ENCODE measurements at regions not wholly inside any gene's neighbourhood (a gene's known extent, or its start where the extent isn't known, plus 50 kb on each side); places are given as distances from the start of the nearest gene placed in this dataset.
"Not testable (repeated sequence)": the region's sequence is repeated elsewhere in the genome, so short reads cannot be mapped to it uniquely, and the experiment has no call there.

DNA sequence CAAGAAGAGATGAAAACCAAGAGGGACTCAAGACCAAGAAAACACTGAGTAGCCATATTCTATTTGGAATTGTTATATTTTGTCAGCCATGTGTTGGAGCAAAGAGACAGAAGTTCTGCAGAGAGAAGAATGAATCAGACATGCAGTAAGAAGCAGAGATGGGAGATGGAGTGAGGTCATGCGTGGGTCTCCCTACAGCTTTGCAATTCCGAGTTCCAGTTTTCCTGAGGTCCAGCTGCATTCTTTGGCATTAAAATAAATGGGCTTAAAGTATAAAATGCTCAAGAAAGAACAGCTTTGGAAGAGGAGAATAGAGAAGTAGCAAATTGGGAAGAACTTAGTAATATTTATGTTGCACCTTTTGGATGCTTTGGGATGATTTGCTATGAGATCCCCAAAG is 361.6 kb downstream of the NPR3 start:
- no peak for DNase-seq

DNA sequence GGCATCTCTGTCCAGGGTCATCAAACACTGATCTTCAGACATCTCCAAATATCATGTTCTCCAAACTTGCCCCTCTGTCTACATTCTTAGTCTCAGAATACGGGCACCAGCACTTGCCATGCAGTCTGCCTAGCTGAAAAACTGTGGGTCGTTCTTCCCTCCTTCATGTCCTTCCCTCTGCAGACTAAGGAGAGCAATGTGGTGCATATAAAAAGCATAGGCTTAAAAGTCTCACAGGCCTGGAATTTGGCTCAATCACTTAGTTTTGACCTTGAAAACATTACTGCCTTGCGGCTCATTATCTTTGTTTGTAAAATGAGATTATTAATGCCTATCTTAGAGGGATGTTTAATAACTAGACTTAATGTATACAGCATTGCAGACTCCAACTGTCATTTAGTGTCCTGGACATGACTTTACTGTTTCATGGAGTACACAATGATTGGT is 362.8 kb downstream of the NPR3 start:
- no peak for DNase-seq

DNA sequence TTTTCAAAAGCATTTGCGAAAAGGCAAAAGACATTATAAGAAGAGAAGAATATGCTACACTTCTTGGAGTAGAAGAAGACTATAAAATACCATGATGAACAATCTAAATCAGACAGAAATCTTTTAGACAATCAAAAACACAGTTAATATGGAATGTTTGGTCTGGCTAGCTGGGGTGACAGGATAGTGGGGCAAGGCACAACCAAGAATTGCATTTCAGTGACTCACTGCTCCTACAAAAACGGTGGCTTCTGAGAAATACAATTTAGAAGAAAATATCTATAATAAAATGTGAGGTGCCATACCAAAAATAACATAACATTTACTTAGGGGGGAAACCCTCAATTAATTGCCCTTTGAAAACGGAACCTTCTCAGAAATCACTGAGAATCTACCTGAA is 363.4 kb downstream of the NPR3 start:
- DNase-seq = no peak

DNA sequence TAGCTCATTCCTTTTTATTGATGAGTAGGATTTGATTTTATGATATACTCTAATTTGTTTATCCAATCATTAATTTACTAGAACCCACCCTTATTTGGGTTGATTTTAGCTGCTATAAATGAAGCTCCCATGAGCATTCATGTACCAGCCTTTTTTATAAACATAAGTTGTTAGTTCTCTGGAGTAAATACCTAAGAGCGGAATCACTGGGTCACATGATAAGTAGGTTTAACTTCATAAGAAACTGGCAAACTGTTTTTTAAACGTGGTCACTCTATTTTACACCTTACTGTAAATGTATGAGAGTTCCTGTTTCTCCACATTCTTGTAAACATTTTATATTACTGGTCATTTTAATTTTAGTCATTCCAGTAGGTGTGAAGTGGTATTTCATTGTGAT is 364.6 kb downstream of the NPR3 start:
- DNase-seq = no peak

DNA sequence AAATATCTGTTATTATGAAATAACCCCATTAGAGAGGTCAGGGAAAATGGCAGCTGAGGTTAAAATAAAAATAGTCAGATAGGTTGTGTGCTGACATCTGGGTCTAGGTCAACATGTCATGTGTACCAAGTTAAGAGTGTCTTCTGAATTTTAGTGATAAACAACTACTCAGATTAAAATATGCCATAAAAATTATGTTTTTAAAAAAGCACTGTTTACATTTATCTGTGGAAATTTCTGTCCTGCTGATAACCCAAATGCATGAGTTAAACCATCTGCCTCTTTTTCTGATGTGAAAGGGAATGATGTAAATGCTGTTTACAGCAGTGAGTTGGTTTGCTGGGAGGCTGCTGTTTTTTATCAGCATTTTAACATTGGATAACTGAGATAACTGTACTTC is 361.2 kb upstream of the TARS1 start:
- DNase-seq = no peak

DNA sequence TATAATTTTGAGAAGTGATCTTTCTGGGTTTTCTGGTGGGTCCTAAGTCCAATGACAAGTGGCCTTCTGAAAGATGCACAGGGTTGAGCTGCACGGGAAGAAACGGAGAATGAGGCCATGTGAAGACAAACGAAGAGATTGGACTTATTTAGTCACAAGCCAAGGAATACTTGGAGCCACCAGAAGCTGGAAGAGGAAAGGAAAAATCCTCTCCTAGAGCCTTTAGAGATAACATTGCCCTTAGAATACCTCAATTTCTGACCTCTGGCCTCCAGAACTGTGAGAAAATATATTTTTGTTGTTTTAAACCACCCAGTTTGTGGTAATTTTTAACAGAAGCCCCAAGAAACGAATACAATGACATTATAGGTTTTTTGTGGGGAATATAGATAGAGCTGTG is 360.5 kb upstream of the TARS1 start:
- DNase-seq = no peak

DNA sequence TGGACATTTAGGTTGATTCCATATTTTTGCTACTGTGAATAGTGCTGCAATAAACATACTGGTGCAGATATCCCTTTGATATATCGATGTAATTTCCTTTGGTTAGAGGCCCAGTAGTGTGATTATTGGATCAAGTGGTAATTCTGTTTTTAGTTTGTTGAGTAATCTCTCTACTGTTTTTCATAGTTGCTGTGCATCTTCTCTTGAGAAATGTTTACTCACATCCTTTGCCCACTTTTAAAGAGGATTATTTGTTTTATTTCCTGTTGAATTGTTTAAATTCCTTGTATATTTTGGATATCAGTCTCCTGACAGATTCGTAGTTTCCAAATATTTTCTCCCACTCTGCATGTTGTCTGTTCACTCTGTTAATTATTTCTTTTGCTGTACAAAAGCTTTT is 352.6 kb upstream of the TARS1 start:
- no peak for DNase-seq

DNA sequence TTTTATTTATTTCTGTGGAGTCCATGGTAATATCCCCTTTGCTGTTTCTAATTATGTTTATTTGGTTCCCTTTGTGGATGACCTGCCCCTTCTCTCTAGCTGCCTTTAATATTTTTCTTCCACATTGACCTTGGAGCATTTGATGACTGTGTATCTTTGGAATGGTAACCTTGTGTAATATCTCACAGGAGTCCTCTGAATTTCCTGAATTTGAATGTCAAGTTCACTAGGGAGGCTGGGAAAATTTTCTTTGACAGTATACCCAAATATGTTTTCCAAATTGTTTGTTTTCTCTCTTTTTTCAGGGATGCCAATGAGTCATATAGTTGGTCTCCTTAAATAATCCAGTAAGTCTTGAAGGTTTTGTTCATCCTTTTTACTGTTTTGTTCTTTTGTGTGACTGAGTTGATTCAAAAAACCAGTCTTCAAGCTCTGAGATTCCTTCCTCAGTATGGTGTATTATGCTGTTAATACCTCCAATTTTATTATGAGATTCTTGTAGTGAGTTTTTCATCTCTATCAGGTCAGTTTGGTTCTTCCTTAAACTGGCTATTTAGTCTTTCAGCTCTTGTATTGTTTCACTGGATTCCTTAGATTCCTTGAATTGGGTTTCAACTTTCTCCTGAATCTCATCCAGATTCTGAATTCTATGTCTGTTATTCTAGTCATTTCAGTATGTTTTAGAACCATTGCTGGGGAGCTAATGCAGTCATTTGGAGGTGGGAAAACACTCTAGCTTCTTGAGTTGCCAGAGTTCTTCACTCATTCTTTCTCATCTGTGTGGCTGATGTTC is 349.0 kb upstream of the TARS1 start:
- no peak for DNase-seq

DNA sequence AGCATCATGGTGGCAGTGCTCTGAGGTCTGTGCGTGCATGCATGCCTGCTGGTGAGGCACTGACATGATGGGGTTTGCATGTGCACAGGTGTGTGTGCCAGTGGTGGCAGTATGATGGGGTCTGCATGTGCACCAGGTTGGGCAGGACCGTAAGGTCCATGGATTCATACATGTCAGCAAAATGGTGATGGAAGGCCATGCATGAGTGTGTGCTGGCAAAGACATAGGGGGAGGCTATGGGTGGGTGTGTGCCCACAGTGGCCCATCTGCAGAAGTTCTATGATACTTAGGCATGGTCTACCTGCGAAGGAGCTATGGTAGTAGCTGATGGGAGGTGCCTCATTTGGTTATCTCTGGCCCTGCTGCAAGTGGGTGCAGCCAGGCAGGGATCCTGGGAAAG is 348.0 kb upstream of the TARS1 start:
- no peak for DNase-seq

DNA sequence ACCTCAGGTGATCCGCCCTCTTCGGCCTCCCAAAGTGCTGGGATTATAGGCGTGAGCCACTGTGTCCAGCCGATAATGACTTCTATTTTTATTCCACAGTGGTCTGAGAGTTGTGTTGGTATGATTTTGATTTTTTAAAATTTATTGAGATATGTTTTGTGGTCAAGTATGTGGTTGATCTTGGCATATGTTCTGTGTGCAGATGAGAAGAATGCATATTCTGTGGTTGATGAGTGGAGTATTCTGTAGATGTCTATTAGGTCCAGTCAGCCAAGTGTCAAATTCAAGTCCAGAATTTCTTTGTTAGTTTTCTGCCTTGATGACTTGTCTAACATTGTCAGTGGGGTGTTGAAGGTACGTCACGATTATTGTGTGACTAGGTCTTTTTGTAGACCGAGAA is 338.2 kb upstream of the TARS1 start:
- DNase-seq = no peak

DNA sequence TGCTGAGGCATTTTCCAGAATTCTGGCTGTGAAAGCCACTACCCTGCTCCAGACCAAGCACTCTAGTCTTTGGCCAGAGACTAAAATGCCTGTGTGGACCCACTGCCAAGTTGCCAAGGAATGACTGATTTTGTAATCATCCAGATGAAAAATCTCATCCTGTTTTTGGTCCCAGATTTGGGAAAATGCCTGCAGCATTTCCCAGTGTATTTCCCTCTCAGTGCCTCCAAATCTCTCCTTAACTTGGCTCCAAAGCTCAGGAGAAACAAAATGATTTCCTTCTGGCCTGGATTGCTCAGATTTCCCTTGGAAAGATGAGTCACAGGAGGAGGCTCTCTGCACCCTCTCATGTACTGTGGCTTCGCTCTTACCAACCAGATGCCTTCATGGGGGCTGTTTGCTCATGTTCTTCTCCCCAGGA is 335.2 kb upstream of the TARS1 start:
- no peak for DNase-seq

DNA sequence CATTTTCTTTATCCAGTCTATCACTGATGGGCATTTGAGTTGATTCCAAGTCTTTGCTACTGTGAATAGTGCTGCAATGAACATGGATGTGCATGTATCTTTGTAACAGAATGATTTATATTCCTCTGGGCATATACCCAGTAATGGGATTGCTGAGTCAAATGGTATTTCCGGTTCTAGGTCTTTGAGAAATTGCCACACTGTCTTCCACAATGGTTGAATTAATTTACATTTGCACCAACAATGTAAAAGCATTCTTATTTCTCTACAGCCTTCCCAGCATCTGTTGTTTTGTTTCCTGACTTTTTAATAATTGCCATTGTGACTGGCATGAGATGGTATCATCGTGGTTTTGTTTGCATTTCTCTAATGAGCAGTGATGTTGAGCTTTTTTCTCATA is 330.3 kb upstream of the TARS1 start:
- not testable (repeated sequence) for DNase-seq

DNA sequence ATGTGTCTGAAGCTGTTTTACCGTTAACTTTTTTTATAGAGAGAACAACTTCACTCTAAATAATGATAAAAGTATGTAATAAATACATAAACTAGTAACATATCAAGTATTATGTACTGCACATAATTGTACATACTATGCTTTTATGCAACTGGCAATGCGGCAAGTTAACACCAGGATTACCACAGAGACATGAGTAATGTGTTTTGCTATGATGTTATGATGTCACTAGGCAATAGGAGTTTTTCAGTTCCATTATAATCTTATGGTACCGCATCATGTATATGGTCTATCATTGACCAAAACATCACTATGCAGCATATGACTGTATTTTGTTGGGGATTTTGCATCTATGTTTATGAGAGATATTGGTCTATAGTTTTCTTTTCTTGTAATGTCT is 326.4 kb upstream of the TARS1 start:
- DNase-seq = no peak

DNA sequence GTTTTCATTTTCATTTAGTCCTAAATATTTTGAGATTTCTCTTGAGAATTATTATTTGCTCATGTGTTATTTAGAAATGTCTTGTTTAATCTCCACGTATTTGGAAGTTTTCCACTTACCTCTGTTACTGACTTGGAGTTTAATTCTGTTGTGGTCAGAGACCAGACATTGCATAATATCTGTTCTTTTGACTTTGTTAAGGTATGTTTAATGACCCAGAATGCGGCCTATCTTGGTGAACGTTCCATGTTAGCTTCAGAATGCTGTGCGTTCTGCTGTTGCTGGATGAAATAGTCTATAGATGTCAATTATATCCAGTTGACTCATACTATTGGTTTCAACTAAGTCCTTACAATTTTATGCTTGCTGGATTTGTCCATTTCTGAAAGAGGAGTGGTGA is 325.3 kb upstream of the TARS1 start:
- DNase-seq = no peak

DNA sequence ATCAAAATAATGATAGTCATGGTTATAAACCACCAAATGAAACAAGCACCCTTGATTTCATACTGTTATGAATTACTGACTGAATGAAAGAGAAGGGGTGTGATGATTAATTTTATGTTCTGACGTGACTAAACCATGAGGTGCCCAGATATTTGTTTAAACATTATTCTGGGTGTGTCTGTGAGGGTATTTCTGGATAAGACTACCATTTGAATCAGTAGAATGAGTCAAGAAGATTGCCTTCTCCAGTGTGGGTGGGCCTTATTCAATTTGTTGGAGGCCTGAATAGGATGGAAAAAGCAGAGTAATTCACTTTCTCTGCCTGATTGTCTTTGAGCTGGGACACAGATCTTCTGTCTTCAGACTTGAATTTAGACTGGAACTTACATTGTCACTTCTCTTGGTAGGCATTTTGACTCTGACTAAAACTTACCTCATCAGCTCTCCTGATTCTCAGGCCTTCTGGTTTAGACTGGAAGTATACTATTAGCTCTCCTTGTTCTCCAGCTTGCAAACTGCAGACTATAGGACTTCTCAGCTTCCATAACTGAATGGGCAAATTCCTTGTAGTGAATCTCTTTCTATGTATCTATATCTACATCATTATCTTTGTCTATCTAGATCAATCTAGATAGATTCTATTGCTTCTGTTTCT is 321.9 kb upstream of the TARS1 start:
- no peak for DNase-seq

DNA sequence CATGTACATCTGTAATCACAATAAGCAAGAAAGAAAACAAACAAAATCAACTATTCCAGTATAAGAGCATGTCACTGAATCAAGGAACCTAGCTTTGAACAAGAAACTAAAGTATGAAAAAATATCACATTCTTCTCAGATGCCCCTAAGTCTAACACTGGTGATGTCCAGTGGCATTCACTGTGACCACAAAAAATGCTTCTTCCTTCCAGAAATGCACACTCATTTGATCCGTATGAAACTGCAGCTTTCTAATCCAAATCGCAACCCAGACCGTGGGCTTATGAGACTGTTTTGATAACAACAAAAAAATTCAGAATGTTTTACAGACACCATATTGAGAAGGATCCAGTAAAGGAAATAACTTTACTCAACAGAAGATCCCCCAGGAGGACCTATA is 320.1 kb upstream of the TARS1 start:
- no peak for DNase-seq

DNA sequence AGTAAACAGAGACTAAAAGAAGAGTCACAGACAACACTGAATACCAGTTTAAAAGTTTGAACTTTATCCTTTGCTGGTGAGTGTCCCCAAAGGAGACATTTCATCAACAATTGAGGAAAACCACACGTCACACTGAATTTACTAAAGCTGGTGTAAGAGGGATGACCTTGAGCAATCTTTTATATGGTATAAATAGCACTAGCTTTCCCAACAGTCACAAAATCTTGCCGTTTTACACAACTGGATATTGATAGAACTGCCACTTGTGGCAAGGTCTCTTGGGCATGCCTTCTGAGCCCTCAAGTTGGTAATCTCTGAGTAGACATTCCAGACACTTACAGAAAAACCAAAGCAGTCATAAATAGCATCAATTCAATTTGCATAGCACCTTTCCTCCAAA is 311.5 kb upstream of the TARS1 start:
- no peak for DNase-seq

DNA sequence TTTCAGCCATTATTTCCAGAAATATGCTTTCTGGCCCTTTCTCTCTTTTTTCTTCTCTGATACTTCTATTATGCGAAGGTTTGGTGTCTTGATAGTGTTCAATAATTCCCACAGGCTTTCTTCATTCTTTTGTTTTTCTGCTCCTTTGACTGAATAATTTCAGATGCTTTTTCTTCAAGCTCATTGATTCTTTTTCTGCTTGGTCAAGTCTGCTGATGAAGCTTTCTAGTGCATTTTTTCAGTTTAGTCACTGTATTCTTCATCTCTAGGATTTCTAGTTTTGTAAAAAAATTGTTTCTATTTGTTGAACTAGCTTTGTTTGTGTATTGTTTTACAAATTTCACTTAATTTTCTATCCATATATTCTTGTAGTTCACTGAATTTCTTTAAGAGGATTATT is 304.0 kb upstream of the TARS1 start:
- no peak for DNase-seq

DNA sequence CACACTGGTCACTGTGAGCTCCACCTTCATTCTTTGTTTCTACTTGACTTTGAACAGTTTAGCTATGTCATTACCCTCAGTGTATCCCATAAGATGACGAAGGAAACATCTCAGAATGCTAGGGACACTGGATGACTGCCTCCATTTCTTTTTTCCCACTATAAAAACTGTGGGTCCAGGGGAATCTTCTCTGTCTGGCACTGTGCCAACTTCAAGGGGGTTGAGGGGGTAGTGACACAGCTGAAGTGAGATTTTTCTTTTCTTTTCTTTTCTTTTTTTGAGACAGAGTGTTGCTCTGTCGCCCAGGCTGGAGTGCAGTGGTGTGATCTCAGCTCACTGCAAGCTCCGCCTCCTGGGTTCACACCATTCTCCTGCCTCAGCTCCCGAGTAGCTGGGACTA is 302.6 kb upstream of the TARS1 start:
- DNase-seq = not testable (repeated sequence)

DNA sequence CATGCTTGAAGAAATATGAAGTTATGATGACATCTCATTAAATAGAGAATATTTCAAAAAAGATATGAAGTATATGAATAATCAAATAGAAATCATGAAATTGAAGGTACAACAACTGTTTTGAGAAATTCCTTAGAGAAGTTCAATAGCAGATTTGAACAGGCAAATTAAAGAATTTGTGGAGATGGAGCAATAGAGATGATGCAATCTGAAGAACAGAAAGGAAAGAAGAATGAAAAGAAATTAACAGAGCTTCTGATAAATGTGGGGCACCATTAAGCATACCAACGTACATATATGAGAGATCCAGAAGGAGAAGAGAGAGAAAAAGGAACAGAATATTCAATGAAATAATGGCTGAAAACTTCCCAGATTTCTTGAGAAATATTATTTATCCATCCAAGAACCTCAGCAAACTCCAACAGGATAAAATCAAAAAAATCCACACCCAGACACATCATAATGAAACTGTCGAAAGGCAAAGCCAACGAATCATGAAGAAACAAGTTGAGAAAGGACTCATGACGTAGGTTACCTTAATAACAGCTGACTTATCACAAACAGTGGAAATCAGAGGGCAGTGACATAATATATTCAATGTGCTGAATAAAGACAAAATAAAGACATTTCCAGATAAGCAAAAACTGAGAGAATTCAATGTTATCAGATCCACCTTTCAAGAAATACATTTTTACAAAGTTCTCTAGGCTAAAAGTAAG is 297.2 kb upstream of the TARS1 start:
- DNase-seq = no peak

DNA sequence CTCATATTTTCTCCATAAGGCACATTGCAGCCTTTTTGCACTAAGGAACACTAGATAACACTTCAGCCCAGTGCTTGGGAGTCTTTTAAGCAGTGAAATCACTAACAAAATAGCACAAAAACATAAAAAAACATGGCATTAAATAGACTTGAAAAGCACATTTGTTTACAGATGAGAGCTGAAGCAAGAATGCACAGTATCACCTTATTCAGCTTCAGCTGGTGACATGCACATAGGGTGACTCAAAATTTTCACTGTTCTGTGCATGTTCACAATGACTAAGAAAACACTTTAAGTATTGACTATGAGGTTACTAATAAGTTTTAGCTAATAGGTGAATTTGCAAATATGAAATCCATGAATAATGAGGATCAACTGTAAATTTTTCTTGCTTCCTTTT is 293.9 kb upstream of the TARS1 start:
- no peak for DNase-seq

DNA sequence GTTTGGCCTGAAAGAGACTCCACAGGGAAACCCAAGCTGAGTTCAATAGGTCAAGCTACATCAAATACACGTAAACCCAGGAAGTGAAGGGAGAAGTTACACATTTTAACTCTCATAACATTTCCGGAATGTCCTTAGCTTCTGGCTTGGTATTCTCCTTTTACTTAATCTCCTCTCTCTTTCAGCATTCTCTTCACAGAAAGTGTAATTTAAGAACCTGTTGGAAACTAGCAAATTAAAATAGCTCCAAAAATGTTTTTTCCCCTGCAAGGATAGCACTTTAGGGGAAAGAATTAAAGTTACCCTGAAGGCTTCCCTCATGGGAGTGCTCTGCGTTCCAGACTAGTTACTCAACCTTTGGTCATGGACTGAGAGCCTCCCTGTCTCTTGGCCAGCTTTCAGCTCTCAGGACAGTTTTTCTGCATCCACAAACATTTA is 292.7 kb upstream of the TARS1 start:
- no peak for DNase-seq

DNA sequence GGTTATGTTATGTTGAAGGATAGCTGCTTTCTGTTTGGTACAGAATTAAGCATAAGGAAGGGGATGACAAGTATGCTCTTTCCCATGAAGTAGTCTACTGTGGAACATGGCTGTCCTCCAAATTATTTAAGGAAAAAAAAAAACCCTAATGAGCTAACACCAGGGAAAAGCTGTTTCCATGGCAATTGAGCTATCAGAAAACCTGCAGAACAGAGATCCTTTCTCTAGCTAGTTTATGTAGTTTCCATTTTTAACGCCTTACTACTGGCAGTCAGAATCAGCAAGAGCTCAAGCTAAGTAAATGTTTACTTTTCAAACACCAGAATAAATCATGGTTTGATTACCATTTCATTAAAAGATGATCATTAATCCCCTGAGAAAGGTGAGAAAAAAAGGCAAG is 287.4 kb upstream of the TARS1 start:
- no peak for DNase-seq

DNA sequence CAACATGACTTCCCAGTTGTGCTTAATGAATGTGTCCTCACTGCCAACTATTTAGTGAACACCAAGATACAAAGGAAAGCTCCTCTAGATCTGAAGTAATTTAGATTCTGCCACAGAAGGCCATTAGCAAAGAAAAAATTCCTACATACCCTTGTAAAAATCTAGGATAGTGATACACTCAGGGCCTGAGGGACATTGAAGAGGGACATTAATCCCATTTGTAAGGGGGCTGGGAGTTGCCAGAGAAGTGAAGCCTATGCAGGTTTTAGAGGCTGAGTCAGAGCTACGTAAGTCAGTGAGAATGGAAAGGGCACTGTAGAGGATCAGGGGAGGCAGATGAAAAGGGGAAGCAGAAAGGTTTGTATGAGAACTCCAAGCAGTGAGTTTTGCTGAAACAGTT is 286.9 kb upstream of the TARS1 start:
- no peak for DNase-seq

Data from suppressor macrophage (primary cell).